GM21423 (cell line): ENCODE measurements at regions not wholly inside any gene's neighbourhood (a gene's known extent, or its start where the extent isn't known, plus 50 kb on each side); places are given as distances from the start of the nearest gene placed in this dataset.

Experiments used
- ATAC-seq: cut with Tn5 transposase; IDR thresholded peaks from one replicate; pipeline ENCODE4 v1.9.1; 2021; ENCODE audit warnings: mild to moderate bottlenecking, moderate library complexity; ENCODE audit not compliant: unreplicated experiment

DNA sequence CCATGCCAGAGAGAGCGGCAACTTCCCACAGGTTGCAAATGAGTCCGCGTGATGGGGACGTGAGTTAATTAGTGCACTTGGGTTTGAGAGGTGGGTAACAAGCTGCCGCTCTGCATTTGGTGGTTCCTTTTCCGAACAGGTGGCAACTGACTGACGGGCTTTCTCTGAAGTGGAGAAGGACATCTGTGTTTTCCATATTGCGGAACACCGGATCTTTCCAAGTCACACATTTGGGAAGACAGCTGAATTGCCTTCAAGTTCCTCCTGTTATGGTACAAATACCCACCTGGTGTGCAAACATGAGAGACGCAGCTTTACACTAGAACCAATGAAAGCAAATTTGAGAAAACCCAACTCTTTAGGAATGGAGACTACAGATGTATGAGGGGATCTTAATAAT lies 451.3 kb upstream of the ZFHX3 start:
- no peak for ATAC-seq

DNA sequence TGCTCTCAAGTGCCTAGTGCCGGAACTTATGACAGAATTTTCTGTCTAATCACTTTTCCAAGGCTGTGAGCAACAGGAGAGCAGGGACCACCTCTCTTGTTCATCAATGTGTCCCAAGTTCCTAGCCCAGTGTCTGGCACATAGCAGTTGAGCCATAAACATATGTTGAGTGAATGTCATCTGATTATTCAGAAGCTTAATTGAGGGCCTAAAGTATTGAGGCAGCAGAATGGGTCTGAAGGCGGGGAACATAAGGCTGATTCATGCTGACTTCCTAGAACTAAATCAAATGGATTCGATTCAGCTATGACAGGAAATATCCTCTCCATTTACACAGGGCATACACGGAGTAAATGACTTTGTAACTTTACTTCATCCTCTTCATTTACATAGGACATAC lies 438.0 kb upstream of the ZFHX3 start:
- no peak for ATAC-seq

DNA sequence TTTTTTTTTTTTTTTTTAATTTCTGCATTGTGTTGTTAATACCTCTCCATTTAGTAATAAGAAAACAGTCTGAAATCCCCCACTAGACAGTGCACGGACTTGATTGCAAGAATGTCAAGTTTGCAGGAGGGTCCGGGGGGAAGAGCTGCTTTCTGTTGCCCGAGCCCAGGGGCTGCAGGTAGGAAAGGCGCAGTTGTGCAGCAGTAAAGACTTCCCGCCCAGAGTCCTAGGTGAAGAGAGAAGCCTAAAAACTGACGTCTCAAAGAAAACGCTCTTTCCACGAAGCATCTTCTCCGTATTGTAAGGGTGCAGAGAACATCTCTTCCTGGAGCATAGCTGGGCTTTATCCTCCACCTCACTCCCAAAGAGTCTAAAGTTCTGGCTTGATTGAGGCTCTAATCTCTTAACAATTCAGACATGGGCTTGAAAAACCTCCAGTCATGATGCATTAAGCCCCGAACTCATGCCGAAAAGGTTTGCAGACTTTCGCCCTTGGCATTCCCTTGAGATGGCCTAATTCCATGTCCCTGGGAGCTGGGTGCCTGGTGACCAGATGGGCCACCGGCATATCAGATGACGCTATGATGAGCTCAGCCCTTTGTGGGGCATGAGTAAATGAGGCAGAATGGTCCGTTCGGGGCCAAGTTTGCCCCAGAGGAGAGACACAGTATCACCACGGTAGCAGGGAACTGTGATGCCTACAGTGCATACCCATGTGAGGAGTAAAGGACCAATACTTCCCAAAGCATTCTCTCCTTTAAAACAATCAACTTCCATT lies 436.2 kb upstream of the ZFHX3 start:
- ATAC-seq = no peak

DNA sequence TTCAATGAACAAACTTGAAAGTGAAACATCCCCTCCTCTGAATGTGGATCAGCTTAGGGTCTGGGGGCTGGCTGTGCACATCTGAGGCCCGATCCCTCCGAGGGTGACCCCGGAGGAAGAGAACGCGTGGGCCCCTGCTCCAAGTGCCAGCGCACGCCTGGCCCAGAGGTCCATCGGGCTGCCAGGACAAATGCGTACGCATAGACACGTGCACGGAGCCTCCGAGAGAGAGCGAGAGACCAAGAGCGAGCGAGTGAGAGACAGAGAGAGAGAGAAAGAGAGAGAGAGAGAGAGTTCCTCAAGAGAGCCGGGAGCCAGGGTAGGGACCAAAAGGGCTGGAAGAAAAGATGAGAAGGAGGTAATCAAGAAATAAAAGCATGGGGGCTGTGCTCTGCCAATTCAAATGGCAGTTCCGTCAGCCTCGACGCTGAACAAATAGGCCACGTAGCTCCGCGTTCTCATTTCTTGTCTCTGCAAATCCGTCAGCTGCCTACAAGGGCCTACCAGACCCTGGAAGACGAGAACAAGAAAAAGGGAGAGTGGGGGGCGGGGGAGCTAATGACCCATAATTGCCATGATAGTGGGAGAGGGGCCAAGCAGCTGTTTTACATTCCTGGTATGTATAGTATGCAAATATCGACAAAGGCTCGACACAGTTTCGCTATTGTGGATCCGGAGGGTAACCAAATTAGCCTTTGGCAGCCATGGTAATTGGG lies 435.3 kb upstream of the ZFHX3 start:
- ATAC-seq = no peak

DNA sequence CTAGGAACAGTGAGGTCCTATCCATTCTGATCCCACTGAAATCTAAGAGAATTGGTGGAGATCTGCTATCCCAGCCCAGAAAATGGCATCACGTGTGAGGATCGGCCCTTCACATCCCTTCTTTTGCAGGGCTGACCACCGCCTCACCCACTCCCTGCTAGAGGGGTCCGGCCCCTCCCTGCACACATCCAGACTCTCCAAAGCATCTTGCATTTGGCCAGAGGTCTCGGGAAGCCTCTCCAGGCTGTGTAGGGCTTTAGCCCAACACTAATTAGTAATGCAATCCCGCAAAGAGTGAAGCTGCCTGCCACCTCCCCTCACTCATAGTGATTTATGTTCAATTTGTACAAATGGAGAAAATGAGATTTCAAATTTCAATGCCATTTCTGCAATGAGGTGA lies 434.4 kb upstream of the ZFHX3 start:
- no peak for ATAC-seq

DNA sequence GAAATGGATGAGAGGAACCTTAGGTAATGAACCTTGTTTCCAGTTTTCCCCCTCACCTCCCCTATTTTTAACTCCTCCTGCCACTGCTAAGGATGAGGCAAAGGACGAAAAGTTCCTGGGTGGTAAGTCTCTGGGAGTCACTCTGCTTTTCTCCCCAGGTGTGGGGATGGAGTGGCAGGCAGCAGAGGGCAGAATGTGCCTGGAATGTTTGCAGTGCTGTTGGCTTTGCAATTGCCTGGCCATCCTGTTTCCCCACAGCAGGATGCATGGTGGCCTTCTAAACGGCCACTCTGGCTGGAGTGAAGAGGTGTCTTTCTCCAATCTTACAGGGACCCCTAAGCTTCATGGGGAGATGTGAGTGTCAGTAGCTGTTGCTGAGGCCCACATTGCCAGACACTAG lies 432.5 kb upstream of the ZFHX3 start:
- no peak for ATAC-seq

DNA sequence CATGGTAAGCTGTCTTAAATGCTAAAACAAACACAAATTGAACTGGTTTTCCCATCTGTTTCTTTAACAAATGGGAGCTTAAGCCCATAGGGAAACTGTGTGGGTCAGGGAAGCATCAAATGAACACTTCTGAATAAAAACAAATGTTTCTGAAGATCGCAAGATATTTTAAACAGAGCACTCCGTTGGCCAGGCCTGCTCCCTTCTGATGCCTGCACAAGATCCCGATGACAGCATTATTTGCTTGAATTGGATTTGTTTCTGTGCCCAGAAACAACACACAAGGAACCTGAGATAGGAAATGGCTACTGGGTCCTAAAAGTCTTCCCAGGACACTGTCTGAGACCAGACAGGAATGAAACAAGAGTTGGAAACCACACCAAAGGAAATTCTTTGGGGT lies 425.8 kb upstream of the ZFHX3 start:
- ATAC-seq = no peak

DNA sequence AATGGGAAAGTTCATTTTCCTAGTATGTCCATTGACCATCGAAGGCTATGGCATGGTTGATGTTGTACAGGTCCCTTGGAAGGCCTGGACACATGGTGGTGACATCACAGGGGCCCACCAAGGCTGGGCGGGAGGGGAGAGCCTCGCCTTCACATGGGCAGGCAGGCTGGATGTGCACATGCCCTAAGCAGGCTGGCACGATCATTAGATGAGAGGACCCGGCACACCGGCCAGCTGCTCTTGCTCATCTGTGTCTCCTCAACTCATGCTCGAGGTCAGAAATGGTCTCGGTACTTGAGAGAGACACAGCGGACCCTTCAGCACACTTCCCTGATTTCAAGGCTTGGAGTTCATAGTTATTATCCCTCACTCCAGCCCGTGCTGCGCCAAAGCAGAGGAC lies 416.9 kb upstream of the ZFHX3 start:
- no peak for ATAC-seq

DNA sequence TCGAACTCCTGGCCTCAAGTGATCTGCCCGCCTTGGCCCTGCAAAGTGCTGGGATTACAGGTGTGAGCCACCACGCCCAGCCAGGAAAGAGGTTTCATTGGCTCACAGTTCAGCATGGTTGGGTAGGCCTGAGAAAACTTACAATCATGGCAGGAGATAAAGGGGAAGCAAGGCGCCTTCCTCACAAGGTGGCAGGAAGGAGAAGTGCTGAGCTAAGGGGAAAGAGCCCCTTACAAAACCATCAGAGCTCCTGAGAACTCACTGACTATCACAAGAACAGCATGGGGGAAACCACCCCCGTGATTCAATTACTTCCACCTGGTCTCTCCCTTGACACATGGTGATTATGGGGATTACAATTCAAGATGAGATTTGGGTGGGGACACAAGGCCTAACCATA lies 411.7 kb upstream of the ZFHX3 start:
- no peak for ATAC-seq

DNA sequence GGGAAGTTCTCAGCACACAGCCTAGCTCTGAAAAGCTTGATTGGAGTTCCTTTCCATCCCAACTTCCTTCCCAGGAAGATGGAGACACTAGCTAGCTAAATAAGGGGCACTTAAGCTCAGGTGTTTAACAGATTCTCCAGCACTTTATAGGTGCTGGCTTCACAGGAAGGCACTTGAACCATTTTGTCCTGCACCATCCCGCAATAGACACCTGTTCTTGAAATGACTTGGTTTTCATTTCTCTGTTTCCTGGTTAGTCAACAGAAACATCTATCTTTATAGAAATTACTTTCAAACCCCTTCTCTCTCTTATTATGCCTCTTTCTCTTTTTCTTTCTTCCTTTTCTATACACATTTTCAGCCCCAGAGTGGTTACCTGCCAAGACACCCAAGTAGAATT lies 409.9 kb upstream of the ZFHX3 start:
- no peak for ATAC-seq

DNA sequence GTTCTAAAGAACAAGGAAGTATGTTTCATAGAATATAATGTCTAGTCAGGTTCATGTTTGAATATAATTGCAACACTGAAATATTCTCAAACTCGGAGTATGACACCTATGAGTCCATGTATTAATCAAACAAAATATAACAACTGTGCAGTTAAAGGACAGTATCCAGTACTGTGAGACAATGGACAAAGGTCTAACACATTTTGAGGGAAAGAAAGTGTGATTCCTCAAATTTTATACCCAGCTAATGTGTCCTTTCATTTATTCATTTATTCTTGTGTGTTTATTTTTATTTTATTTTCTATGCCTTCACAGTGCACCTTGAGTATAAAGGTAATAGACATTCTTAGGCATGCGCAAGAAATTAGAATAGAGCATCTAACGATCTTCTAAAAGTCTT lies 401.0 kb upstream of the ZFHX3 start:
- ATAC-seq = no peak

DNA sequence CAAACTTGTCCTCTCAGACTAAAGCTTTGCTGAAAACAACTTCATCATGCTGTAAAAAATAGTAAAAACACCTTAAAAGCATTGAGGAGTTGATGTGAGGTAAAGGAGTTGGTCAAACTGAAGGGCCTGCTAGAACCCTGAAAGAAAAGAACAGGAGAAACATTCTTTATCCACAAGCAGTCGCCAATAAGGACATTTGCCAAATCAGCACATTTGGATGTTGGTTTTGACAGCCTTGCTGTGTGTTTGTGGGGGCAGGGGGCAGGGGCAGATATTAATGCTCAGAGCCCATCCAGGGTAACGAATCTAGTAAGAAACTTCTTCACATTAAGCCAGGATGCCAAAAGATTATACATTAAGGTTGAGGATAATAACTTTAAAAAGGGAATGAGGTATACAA lies 399.9 kb upstream of the ZFHX3 start:
- ATAC-seq = no peak

DNA sequence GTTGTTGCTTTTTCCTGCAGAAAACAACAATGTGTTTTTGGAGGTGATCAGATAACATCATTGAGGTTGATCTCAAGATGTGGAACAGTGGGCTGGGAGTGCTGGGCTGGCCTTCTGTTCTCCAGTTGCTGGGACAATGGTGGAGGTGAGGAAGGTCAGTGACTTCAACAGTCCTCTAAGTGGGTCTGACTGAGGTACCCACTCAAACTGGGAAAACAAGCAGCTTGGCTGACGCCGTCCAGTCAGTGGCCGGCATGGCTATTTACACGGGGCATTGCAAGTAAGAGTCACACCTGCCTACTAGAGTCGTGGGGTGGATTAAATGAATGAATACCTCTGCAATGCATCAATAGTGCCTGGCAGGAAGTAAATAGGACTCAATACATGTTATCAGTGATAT lies 386.7 kb upstream of the ZFHX3 start:
- no peak for ATAC-seq

DNA sequence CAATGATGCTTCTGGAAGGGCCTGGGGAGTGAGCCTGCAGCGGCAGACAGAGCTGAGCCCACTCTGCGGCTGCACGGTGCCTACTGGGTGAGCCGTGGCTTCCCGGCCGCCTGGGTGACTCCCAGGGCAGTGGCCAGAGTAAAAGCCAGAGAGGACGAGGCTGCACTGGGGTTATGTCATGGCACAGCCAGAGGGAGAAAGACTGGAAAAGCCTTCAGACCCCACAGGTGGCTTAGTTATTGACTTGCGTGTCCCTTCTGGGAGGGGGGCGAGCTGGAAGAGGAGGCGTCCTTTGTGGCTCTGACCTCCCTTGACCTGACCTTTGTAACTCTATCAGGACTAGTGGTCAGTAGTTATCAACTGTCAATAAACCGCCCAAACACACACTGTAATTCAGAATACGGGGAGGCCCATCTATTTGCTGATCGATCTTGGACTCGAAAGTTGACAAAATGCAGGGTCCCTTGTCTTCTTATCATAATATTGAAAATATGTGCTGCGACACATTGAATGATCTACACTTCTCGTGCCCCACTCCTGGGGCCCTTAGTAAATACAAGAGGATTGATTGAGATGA lies 385.9 kb upstream of the ZFHX3 start:
- no peak for ATAC-seq

DNA sequence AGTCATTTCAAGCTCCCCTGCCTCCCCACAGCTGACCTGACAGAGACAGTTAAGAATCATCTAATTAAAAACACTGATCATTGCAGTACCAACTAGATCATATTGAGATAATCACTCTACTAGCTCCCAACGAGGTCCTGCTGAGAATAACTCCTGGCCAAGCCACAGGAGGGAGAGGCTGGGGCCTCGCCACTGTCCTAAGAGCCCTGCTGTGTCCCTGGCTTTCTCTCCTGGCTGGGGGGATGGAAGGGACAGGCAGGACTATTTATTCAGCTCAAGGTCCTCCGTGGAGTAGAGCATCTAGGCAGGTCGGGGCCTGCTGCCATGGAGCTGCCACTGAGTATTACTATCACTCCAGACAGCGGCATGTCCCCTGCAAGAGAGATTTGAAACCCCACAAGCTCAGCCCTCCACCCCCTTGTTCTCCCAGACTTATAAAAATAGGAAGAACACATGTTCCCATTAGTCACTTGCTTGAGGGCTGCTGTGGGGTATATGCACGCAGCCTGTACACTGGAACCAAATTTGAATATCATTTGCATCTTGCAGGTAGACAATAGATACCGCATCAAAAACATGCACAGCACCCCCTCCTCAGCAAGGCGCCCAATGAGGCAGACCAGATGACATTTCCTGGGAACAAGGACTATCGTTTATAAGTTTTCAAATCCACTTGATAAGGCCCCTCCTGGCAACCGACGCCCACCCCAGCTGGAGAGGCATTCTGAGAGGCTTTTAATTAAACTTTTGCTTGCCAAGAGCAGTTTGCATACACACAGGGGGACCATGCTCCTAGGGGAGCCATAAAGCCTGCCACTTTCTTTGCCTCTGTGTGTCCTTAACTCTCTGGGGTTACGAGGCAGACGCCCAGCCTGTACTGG lies 385.2 kb upstream of the ZFHX3 start:
- no peak for ATAC-seq

DNA sequence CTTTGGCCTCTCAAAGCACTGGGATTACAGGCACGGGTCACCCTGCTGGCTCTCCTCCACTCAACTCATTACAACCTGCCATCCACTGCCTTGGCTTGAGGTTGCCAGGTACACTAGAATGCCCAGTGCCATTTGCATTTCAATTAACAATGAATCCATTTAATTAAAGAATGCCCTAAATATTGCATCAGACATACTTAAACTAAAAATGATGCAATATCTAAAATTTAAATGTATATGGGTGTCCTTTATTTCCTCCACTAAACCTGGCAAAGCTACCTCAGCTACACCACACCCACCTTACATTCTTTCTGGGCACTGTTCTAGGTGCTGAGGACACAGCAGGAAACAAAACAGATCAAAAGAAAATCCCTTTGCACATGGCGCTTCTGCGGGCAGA lies 382.2 kb upstream of the ZFHX3 start:
- no peak for ATAC-seq

DNA sequence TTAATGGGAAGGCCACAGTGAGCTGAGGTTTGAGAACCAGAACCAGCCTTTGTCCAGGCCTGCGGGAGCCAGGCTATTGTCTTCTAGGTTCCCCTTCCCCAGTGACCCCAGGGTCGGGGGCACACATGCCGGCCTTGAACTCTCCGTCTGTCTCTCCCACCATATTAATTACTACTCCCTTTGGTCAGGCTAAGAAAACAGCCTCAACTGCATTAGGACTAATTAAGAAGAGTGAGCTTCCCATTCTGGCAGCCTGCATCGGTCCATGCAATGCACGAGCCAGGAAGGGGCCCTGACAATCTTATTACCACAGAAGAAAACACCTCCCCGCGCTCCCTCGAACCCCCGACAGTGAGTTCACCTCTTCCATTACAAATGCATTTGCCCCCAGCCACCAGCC lies 380.2 kb upstream of the ZFHX3 start:
- no peak for ATAC-seq

DNA sequence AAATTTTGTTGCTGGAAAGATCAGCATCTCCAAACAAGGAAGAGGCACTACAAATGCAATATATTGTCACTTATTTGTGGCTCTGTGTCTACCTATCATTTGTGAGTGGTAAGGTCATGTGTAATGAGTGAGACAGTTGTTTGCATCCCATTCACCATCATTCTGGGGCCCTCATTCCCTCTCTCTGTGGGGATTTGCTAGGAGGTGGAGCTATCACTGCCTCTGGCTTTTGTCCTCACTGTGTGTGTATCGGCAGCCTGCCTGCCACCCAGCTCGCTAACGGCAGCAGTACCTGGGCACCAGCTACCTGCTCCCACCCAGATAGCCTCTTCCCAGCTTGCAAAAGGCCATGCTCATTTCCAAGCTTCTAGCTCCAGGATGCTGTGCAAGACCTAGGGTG lies 379.2 kb upstream of the ZFHX3 start:
- ATAC-seq = no peak

DNA sequence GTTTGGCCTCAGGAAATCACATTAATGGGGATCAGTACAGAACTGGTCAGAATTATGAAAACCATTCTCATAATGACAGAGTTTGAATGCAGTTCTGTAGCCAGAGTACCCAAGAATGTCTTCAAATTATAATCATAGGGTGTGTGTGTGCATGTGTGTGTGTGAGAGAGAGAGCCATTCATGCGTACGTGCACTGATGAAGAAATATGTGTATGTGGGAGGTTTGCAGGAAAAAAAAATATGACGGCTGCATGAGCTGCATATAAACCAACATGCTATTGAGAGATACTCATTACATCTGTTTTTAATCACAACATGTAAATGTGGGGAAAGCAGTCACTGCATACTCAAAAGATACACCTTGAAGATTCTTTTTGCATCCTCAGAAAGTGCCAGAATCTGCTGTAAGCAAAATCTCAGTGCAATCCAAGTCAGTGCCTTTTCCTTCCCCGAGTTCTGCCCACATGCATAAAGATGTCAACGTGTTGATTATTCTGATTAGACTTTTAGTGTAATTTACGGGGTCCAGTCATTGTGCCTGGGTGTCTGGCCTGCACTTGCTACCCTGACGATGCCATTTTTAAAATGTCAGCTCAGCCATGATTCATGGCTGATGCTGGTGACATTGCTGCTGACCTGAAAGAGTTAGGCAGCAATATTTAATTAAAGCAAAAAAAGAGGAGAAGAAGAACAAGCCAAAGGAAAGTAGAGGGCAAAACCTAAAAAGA lies 378.7 kb upstream of the ZFHX3 start:
- ATAC-seq = no peak

DNA sequence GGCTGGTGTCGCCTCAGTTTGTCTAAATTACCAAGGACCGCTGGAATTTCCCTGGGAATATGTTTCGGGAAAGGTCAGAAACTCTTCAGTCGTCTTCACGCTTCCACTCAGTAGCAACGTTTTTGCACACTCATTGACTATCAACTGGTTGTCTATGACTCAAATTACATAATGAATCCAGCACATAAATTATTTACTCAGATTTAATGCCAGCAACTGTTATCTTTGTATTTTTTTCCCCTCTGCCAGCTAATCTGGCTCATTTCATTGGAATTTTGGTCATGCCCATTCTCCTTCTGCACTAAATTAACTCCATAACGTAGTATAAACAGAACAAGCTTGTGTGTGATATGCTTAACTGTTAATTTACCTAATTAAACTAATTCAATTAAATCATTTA lies 372.7 kb upstream of the ZFHX3 start:
- no peak for ATAC-seq

DNA sequence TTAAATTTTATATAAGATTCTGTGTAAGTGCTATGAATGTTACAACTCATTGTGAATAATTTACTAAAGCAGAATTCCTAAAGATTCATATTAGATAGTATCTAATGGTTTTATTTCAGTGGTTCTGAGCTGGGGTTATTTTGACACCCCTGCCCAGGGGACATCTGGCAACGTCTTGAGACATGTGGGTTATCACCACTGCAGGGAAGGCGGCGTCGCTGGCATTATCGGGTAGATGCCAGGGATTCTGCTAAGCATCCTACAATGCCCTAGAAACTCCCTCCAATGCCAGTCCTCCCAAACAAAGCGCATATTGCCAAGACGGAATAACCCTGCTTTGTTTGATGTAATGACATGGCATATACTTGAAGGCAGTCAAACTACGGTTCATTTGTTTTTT lies 372.3 kb upstream of the ZFHX3 start:
- ATAC-seq = no peak
